ENCODE measurements at regions not wholly inside any gene's neighbourhood (a gene's known extent, or its start where the extent isn't known, plus 50 kb on each side); places are given as distances from the start of the nearest gene placed in this dataset.

- Mint-ChIP-seq H3K4me1 (ENCODE audit: low read depth in 2 of 2) (no peaks in the 10 kb centered on the region), H3K27me3 (no peaks in the 10 kb centered on the region), H3K27ac (no peak overlapping the region), H3K4me3 (no peak overlapping the region), H3K9me3 (peaks cover 0 to 7% of the 10 kb centered on the region in 2 donors), H3K36me3 (ENCODE audit: insufficient read depth) (no peaks in the 10 kb centered on the region)
- ATAC-seq (replicated peaks) = no peak
- no peak for DNase-seq
These were observed 390.2 kb downstream of the IDS start for GRCh38 chrX:149114874-149115273.

- H3K27me3 Mint-ChIP-seq = no peaks in the 10 kb centered on the region
- no peak for DNase-seq
- no peak overlapping the region for H3K27ac Mint-ChIP-seq
These were observed 391.1 kb downstream of the IDS start for GRCh38 chrX:149114001-149114400.

GRCh38 chrX:149097786-149098185 lies 407.3 kb downstream of the IDS start:
- Mint-ChIP-seq H3K36me3 (ENCODE audit: insufficient read depth) (no peaks in the 10 kb centered on the region), H3K4me3 (no peak overlapping the region), H3K27ac (no peak overlapping the region), H3K4me1 (ENCODE audit: low read depth in 2 of 2) (no peaks in the 10 kb centered on the region), H3K9me3 (peaks cover 0 to 2% of the 10 kb centered on the region in 2 donors), H3K27me3 (no peaks in the 10 kb centered on the region)
- no peak for DNase-seq
- ATAC-seq (replicated peaks) = no peak

More at GRCh38 chrX:149114001-149114400, 391.1 kb downstream of the IDS start:
- Mint-ChIP-seq H3K36me3 (ENCODE audit: insufficient read depth) (no peaks in the 10 kb centered on the region), H3K4me1 (ENCODE audit: low read depth in 2 of 2) (no peaks in the 10 kb centered on the region), H3K9me3 (peaks cover 0 to 7% of the 10 kb centered on the region in 2 donors), H3K4me3 (no peak overlapping the region)
- ATAC-seq (replicated peaks) = no peak

GRCh38 chrX:149092179-149092578 lies 412.9 kb downstream of the IDS start:
- Mint-ChIP-seq H3K27me3 (no peaks in the 10 kb centered on the region), H3K9me3 (peaks cover 0 to 4% of the 10 kb centered on the region in 2 donors), H3K4me3 (no peak overlapping the region), H3K4me1 (ENCODE audit: low read depth in 2 of 2) (no peaks in the 10 kb centered on the region), H3K27ac (no peak overlapping the region), H3K36me3 (ENCODE audit: insufficient read depth) (no peaks in the 10 kb centered on the region)
- ATAC-seq (replicated peaks) (no peak), DNase-seq (no peak)

- DNase-seq (no peak), ATAC-seq (replicated peaks) (no peak)
- Mint-ChIP-seq H3K4me1 (ENCODE audit: low read depth in 2 of 2) (no peaks in the 10 kb centered on the region), H3K4me3 (no peak overlapping the region), H3K27me3 (no peaks in the 10 kb centered on the region), H3K27ac (no peak overlapping the region), H3K9me3 (no peaks in the 10 kb centered on the region), H3K36me3 (ENCODE audit: insufficient read depth) (no peaks in the 10 kb centered on the region)
These were observed 425.2 kb downstream of the IDS start for GRCh38 chrX:149079805-149080406.

GRCh38 chrX:149074398-149074797 lies 430.7 kb downstream of the IDS start:
- Mint-ChIP-seq H3K27ac (no peak overlapping the region), H3K9me3 (no peaks in the 10 kb centered on the region), H3K27me3 (no peaks in the 10 kb centered on the region), H3K4me3 (no peak overlapping the region), H3K4me1 (ENCODE audit: low read depth in 2 of 2) (no peaks in the 10 kb centered on the region), H3K36me3 (ENCODE audit: insufficient read depth) (no peaks in the 10 kb centered on the region)
- ATAC-seq (replicated peaks) (no peak), DNase-seq (no peak)

DNA sequence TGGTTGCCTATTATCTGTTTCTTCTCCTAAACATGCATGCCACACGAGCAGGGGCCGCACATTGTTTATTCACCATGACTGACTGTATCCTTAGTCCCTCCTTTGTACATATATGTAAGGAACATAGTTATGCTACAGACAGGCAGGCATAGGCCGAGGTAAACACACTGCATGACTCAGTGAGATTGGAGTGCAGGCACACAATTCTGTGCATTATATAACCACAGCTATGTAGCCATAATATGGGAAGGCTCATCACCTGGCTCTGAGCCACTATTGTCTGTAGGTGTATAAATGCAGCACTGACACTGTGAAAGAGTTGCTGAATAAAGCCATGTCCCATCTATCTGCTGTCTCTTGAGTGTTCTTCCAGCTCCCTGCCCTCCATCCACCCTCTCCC lies 431.6 kb downstream of the IDS start:
- DNase-seq = no peak
- no peaks in the 10 kb centered on the region for H3K27me3 Mint-ChIP-seq
- no peaks in the 10 kb centered on the region for H3K36me3 Mint-ChIP-seq (ENCODE audit: insufficient read depth)
- ATAC-seq (replicated peaks) = no peak
- no peaks in the 10 kb centered on the region for H3K9me3 Mint-ChIP-seq
- no peaks in the 10 kb centered on the region for H3K4me1 Mint-ChIP-seq (ENCODE audit: low read depth in 2 of 2)
- H3K27ac Mint-ChIP-seq = no peak overlapping the region
- H3K4me3 Mint-ChIP-seq = no peak overlapping the region

DNA sequence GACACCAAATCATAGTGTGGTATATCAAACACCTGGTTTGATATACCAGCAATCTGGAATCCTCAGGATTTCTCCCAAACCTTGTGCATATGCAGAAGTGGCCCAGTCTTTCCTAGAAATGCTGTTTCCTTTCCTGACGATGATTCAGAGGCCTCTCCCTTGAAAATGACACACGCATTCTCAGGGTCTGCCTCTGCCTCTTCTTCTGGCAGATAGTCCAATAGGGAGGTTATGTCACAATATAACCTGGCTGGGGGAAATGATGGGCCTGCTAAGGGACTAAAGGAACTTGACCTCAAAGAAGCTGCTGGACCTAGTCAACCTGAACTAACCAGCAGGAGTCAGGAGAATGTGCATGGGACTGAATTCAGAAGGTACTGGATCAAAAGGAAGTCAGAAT lies 435.2 kb downstream of the IDS start:
- no peak for ATAC-seq (replicated peaks)
- H3K27ac Mint-ChIP-seq = no peak overlapping the region
- DNase-seq = no peak
- H3K36me3 Mint-ChIP-seq (ENCODE audit: insufficient read depth) = no peaks in the 10 kb centered on the region
- H3K4me1 Mint-ChIP-seq (ENCODE audit: low read depth in 2 of 2) = no peaks in the 10 kb centered on the region
- no peaks in the 10 kb centered on the region for H3K9me3 Mint-ChIP-seq
- H3K27me3 Mint-ChIP-seq = no peaks in the 10 kb centered on the region
- no peak overlapping the region for H3K4me3 Mint-ChIP-seq

DNA sequence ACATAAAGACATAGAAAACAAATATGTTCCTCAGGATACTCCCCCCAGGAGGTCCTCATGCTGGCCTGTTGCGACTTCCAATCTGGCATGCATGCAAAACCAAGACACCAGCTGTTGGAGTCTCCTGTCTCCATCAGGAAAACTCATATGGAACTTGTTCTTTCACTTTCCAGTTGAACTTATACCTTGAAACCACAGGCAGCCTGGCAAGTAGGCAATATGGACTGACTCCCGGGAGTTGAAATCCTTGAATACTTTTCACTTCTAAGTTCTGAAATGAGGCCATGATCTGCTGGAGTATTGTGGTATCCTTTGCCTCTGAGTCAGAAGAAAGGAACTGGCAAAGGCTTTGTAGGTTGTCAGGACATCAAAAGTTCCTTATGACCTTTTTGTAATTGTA lies 444.2 kb downstream of the IDS start:
- Mint-ChIP-seq H3K4me3 (no peak overlapping the region), H3K27ac (no peak overlapping the region), H3K9me3 (no peaks in the 10 kb centered on the region), H3K4me1 (ENCODE audit: low read depth in 2 of 2) (no peaks in the 10 kb centered on the region), H3K27me3 (no peaks in the 10 kb centered on the region), H3K36me3 (ENCODE audit: insufficient read depth) (no peaks in the 10 kb centered on the region)
- no peak for ATAC-seq (replicated peaks)
- no peak for DNase-seq

Data from effector memory CD8-positive, alpha-beta T cell (primary cell).